Urinary bladder (tissue), 3 donors: ENCODE measurements at regions not wholly inside any gene's neighbourhood (a gene's known extent, or its start where the extent isn't known, plus 50 kb on each side); places are given as distances from the start of the nearest gene placed in this dataset.

Experiments used
- DNase-seq: peaks from one replicate; pipeline ENCODE4 v3.0.0-alpha.2; 2015; ENCODE audit errors: extremely low spot score
- H3K27ac ChIP-seq: one replicate; pipeline ENCODE4 v1.5.1; 2013; ENCODE audit warnings: low read depth, mild to moderate bottlenecking, moderate library complexity
- H3K36me3 ChIP-seq: one replicate; pipeline ENCODE4 v1.6.1; 2013; ENCODE audit warnings: mild to moderate bottlenecking, moderate library complexity; ENCODE audit not compliant: insufficient read depth
- H3K4me1 ChIP-seq: one replicate; pipeline ENCODE4 v1.6.1; 2013; ENCODE audit warnings: mild to moderate bottlenecking, moderate library complexity; ENCODE audit not compliant: insufficient read depth
- H3K4me3 ChIP-seq: one replicate; pipeline ENCODE4 v1.5.1; 2013; ENCODE audit warnings: low read depth, low read length
- WGBS: extraction: QIAGEN DNeasy Blood & Tissue Kit; methylation state at CpG from one replicate; pipeline ENCODE4 v1.1.7; 2013; 5-methylcytosine and 5-hydroxymethylcytosine counted together
- donor health status: healthy with polysubstance abuse.
- donor health status: healthy.

GRCh38 chr16:5903832-5904231 lies 806.2 kb upstream of the EEF2KMT start:
- WGBS = 83% methylated on average over 13 of the region's 13 CpGs
- DNase-seq = no peak

GRCh38 chr16:5903153-5903552 lies 805.6 kb upstream of the EEF2KMT start:
- 51% methylated on average over 3 of the region's 3 CpGs for WGBS
- Histone ChIP-seq H3K4me1 (no peaks in the 10 kb centered on the region), H3K36me3 (no peaks in the 10 kb centered on the region), H3K27ac (no peak overlapping the region), H3K4me3 (no peak overlapping the region)
- DNase-seq = no peak

More at GRCh38 chr16:5903832-5904231, 806.2 kb upstream of the EEF2KMT start:
- Histone ChIP-seq H3K4me1 (no peaks in the 10 kb centered on the region), H3K27ac (no peak overlapping the region), H3K4me3 (no peak overlapping the region), H3K36me3 (no peaks in the 10 kb centered on the region)

- 70% methylated on average over 2 of the region's 2 CpGs for WGBS
- Histone ChIP-seq H3K27ac (no peak overlapping the region), H3K4me1 (no peaks in the 10 kb centered on the region), H3K36me3 (no peaks in the 10 kb centered on the region), H3K4me3 (no peak overlapping the region)
- DNase-seq = no peak
These were observed 802.5 kb upstream of the EEF2KMT start for GRCh38 chr16:5900046-5900445.

GRCh38 chr16:5895976-5896375 lies 798.4 kb upstream of the EEF2KMT start:
- H3K27ac ChIP-seq = no peak overlapping the region
- H3K4me3 ChIP-seq = no peak overlapping the region
- WGBS = 8% methylated on average over 5 of the region's 5 CpGs
- H3K4me1 ChIP-seq = no peaks in the 10 kb centered on the region
- no peaks in the 10 kb centered on the region for H3K36me3 ChIP-seq
- no peak for DNase-seq

GRCh38 chr16:5895137-5895536 lies 797.5 kb upstream of the EEF2KMT start:
- no peak for DNase-seq
- H3K4me1 ChIP-seq = no peaks in the 10 kb centered on the region
- 33% methylated on average over 4 of the region's 4 CpGs for WGBS
- H3K36me3 ChIP-seq = no peaks in the 10 kb centered on the region
- no peak overlapping the region for H3K4me3 ChIP-seq
- no peak overlapping the region for H3K27ac ChIP-seq

- no peak overlapping the region for H3K27ac ChIP-seq
- 62% methylated on average over 7 of the region's 7 CpGs for WGBS
- H3K36me3 ChIP-seq = no peaks in the 10 kb centered on the region
- H3K4me1 ChIP-seq = no peaks in the 10 kb centered on the region
- H3K4me3 ChIP-seq = no peak overlapping the region
- DNase-seq = no peak
These were observed 793.7 kb upstream of the EEF2KMT start for GRCh38 chr16:5891296-5891695.

GRCh38 chr16:5885521-5885920 lies 787.9 kb upstream of the EEF2KMT start:
- no peak overlapping the region for H3K27ac ChIP-seq
- WGBS = 71% methylated on average over 6 of the region's 6 CpGs
- H3K4me1 ChIP-seq = no peaks in the 10 kb centered on the region
- no peaks in the 10 kb centered on the region for H3K36me3 ChIP-seq
- H3K4me3 ChIP-seq = no peak overlapping the region
- DNase-seq = no peak

GRCh38 chr16:5884996-5885395 lies 787.4 kb upstream of the EEF2KMT start:
- no peak for DNase-seq
- 60% methylated on average over 5 of the region's 5 CpGs for whole genome bisulfite sequencing
- no peak overlapping the region for H3K27ac ChIP-seq
- no peak overlapping the region for H3K4me3 ChIP-seq
- no peaks in the 10 kb centered on the region for H3K36me3 ChIP-seq
- no peaks in the 10 kb centered on the region for H3K4me1 ChIP-seq

GRCh38 chr16:5884339-5884738 lies 786.7 kb upstream of the EEF2KMT start:
- Histone ChIP-seq H3K4me3 (no peak overlapping the region), H3K4me1 (no peaks in the 10 kb centered on the region), H3K36me3 (no peaks in the 10 kb centered on the region), H3K27ac (no peak overlapping the region)
- no peak for DNase-seq
- WGBS = 79% methylated on average over 8 of the region's 8 CpGs

GRCh38 chr16:5882087-5882640 lies 784.6 kb upstream of the EEF2KMT start:
- Histone ChIP-seq H3K27ac (no peak overlapping the region), H3K4me3 (no peak overlapping the region), H3K36me3 (no peaks in the 10 kb centered on the region), H3K4me1 (no peaks in the 10 kb centered on the region)
- 82% methylated on average over 3 of the region's 3 CpGs for WGBS
- no peak for DNase-seq

GRCh38 chr16:5875416-5875815 lies 777.8 kb upstream of the EEF2KMT start:
- DNase-seq = no peak
- Histone ChIP-seq H3K4me1 (no peaks in the 10 kb centered on the region), H3K36me3 (no peaks in the 10 kb centered on the region), H3K4me3 (no peak overlapping the region), H3K27ac (no peak overlapping the region)
- WGBS = 76% methylated on average over 5 of the region's 5 CpGs

- no peak for DNase-seq
- no peaks in the 10 kb centered on the region for H3K36me3 ChIP-seq
- WGBS = 73% methylated on average over 4 of the region's 4 CpGs
- no peak overlapping the region for H3K4me3 ChIP-seq
- H3K27ac ChIP-seq = no peak overlapping the region
- H3K4me1 ChIP-seq = no peaks in the 10 kb centered on the region
These were observed 777.3 kb upstream of the EEF2KMT start for GRCh38 chr16:5874899-5875298.

- Histone ChIP-seq H3K4me1 (no peaks in the 10 kb centered on the region), H3K4me3 (no peak overlapping the region), H3K36me3 (no peaks in the 10 kb centered on the region), H3K27ac (no peak overlapping the region)
- 67% methylated on average over 4 of the region's 4 CpGs for WGBS
- no peak for DNase-seq
These were observed 775.6 kb upstream of the EEF2KMT start for GRCh38 chr16:5873221-5873620.

GRCh38 chr16:5870886-5871691 lies 773.5 kb upstream of the EEF2KMT start:
- DNase-seq = no peak
- 21% methylated on average over 11 of the region's 11 CpGs for WGBS
- no peak overlapping the region for H3K27ac ChIP-seq
- H3K4me1 ChIP-seq = no peaks in the 10 kb centered on the region
- H3K36me3 ChIP-seq = no peaks in the 10 kb centered on the region
- no peak overlapping the region for H3K4me3 ChIP-seq
